ENCODE measurements at regions not wholly inside any gene's neighbourhood (a gene's known extent, or its start where the extent isn't known, plus 50 kb on each side); places are given as distances from the start of the nearest gene placed in this dataset.

DNA sequence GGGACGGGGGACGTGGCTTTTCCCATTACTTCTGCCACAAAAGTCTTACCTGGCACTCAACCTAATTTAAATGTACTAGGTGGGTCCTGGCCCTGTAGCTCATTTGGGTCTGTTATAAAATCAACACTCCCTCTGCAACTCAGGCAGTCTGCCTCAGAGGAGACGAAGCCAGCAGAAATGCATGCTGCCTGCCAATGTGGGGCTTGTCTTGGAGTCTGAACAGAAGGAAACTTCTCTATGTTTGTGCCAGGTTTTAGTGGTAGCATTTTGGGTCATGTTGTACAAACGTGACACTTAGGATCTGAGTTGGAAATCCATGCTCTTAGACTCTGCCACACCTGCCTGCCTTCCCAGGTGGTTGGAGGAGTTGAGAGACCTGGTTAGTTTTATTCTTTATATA, 292.5 kb upstream of the FAM98A start:
- no peaks in the 10 kb centered on the region for H3K4me1 Mint-ChIP-seq (ENCODE audit: low read depth, unreplicated experiment)
- DNase-seq (ENCODE audit: low read depth) (no peak), FAIRE-seq (no peak)
- Histone ChIP-seq H3K4me3 (ENCODE audit: insufficient read depth, low read depth, low read length) (no peak overlapping the region), H3K4me1 (ENCODE audit: insufficient read depth, low read length) (no peaks in the 10 kb centered on the region), H3K4me2 (ENCODE audit: low read length) (no peak overlapping the region), H2AFZ (ENCODE audit: low read depth, low read length) (no peak overlapping the region), H3K79me2 (ENCODE audit: insufficient read depth, low read length) (no peaks in the 10 kb centered on the region), H3K27me3 (ENCODE audit: insufficient read depth, low read length) (no peaks in the 10 kb centered on the region), H4K20me1 (ENCODE audit: insufficient read depth, low read length) (no peaks in the 10 kb centered on the region), H3K9ac (ENCODE audit: low read length) (no peak overlapping the region), H3K27ac (ENCODE audit: low read depth, low read length) (no peak overlapping the region), H3K9me3 (ENCODE audit: insufficient read depth, low read depth, low read length) (no peaks in the 10 kb centered on the region), H3K36me3 (ENCODE audit: insufficient read depth, low read length) (no peaks in the 10 kb centered on the region)
- H3K27ac Mint-ChIP-seq (ENCODE audit: unreplicated experiment), result no peak overlapping the region
- H3K9me3 Mint-ChIP-seq (ENCODE audit: unreplicated experiment), result no peaks in the 10 kb centered on the region
- H3K36me3 Mint-ChIP-seq (ENCODE audit: low read depth, unreplicated experiment), result no peaks in the 10 kb centered on the region
- H3K27me3 Mint-ChIP-seq (ENCODE audit: low read depth, unreplicated experiment), result no peaks in the 10 kb centered on the region
- H3K4me3 Mint-ChIP-seq (ENCODE audit: unreplicated experiment), result no peak overlapping the region
- no peak for TF ChIP-seq EZH2 (IDR thresholded peaks at IDR 0.05; ENCODE audit: insufficient read depth, low read length)
- TF ChIP-seq, protein P1, sequence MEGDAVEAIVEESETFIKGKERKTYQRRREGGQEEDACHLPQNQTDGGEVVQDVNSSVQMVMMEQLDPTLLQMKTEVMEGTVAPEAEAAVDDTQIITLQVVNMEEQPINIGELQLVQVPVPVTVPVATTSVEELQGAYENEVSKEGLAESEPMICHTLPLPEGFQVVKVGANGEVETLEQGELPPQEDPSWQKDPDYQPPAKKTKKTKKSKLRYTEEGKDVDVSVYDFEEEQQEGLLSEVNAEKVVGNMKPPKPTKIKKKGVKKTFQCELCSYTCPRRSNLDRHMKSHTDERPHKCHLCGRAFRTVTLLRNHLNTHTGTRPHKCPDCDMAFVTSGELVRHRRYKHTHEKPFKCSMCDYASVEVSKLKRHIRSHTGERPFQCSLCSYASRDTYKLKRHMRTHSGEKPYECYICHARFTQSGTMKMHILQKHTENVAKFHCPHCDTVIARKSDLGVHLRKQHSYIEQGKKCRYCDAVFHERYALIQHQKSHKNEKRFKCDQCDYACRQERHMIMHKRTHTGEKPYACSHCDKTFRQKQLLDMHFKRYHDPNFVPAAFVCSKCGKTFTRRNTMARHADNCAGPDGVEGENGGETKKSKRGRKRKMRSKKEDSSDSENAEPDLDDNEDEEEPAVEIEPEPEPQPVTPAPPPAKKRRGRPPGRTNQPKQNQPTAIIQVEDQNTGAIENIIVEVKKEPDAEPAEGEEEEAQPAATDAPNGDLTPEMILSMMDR (IDR thresholded peaks at IDR 0.05; ENCODE audit: insufficient read depth, low read depth, low read length), result no peak

DNA sequence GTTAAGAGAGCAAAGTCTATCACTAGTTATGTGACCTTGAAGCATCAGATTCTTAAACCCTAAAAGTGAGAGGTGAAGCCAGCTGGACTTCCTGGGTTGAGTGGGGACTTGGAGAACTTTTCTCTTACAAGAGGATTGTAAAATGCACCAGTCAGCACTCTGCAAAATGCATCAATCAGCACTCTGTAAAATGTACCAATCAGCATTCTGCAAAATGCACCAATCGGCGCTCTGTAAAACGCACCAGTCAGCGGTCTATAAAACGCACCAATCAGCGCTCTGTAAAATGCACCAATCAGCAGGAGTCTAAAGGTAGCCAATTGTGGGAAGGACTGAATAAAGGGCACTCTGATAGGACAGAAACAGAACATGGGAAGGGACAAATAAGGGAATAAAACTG, 291.6 kb upstream of the FAM98A start:
- H3K9me3 ChIP-seq (ENCODE audit: insufficient read depth, low read depth, low read length), result no peaks in the 10 kb centered on the region
- H3K4me3 ChIP-seq (ENCODE audit: insufficient read depth, low read depth, low read length), result no peak overlapping the region
- Mint-ChIP-seq H3K36me3 (ENCODE audit: low read depth, unreplicated experiment) (no peaks in the 10 kb centered on the region), H3K27ac (ENCODE audit: unreplicated experiment) (no peak overlapping the region), H3K4me3 (ENCODE audit: unreplicated experiment) (no peak overlapping the region), H3K27me3 (ENCODE audit: low read depth, unreplicated experiment) (no peaks in the 10 kb centered on the region), H3K9me3 (ENCODE audit: unreplicated experiment) (no peaks in the 10 kb centered on the region), H3K4me1 (ENCODE audit: low read depth, unreplicated experiment) (no peaks in the 10 kb centered on the region)
- no peaks in the 10 kb centered on the region for H3K36me3 ChIP-seq (ENCODE audit: insufficient read depth, low read length)
- no peak for TF ChIP-seq EZH2 (IDR thresholded peaks at IDR 0.05; ENCODE audit: insufficient read depth, low read length)
- TF ChIP-seq, protein P1 (IDR thresholded peaks at IDR 0.05; ENCODE audit: insufficient read depth, low read depth, low read length), result no peak
- H3K27ac ChIP-seq (ENCODE audit: low read depth, low read length), result no peak overlapping the region
- no peaks in the 10 kb centered on the region for H4K20me1 ChIP-seq (ENCODE audit: insufficient read depth, low read length)
- no peaks in the 10 kb centered on the region for H3K27me3 ChIP-seq (ENCODE audit: insufficient read depth, low read length)
- no peak overlapping the region for H2AFZ ChIP-seq (ENCODE audit: low read depth, low read length)
- no peak overlapping the region for H3K9ac ChIP-seq (ENCODE audit: low read length)
- no peaks in the 10 kb centered on the region for H3K79me2 ChIP-seq (ENCODE audit: insufficient read depth, low read length)
- no peaks in the 10 kb centered on the region for H3K4me1 ChIP-seq (ENCODE audit: insufficient read depth, low read length)
- no peak for FAIRE-seq
- no peak overlapping the region for H3K4me2 ChIP-seq (ENCODE audit: low read length)
- DNase-seq (ENCODE audit: low read depth), result no peak

DNA sequence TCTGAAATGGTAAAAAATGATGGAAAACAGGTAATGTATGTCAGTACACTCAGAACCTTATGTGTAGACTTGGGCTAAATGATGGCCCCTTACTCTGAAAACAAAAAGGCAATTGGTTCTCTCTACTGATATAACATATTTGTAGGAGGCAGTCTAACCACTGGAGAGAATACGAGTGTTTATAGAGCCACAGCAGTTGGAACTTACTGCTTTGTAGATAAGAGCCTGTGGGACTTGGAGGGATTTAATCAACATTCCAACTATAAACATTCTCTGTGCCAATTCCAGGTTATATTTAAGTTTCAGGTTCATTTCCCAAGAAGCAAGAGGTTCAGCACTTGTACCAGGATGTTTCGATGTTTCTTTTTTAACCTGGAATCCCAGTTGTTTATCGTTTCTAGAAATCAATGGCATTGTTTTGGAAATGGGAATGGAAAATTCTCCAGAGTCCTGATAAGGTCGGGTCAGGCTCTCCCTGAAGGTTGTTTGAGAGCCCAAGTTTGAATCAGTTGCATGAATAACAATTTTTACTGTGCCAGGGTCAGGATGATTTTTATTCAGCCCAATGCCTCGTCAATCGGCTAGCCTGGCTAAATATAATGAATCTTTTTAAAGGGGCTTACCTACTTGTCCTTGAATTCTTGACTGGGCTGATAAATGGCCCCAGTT, 278.4 kb upstream of the FAM98A start:
- Mint-ChIP-seq H3K27ac (ENCODE audit: unreplicated experiment) (no peak overlapping the region), H3K36me3 (ENCODE audit: low read depth, unreplicated experiment) (no peaks in the 10 kb centered on the region), H3K4me3 (ENCODE audit: unreplicated experiment) (no peak overlapping the region), H3K9me3 (ENCODE audit: unreplicated experiment) (no peaks in the 10 kb centered on the region), H3K4me1 (ENCODE audit: low read depth, unreplicated experiment) (no peaks in the 10 kb centered on the region), H3K27me3 (ENCODE audit: low read depth, unreplicated experiment) (no peaks in the 10 kb centered on the region)
- DNase-seq (ENCODE audit: low read depth) (no peak), FAIRE-seq (no peak)
- no peak overlapping the region for H3K27ac ChIP-seq (ENCODE audit: low read depth, low read length)
- no peaks in the 10 kb centered on the region for H4K20me1 ChIP-seq (ENCODE audit: insufficient read depth, low read length)
- H3K9ac ChIP-seq (ENCODE audit: low read length), result no peak overlapping the region
- no peaks in the 10 kb centered on the region for H3K27me3 ChIP-seq (ENCODE audit: insufficient read depth, low read length)
- no peaks in the 10 kb centered on the region for H3K79me2 ChIP-seq (ENCODE audit: insufficient read depth, low read length)
- no peaks in the 10 kb centered on the region for H3K36me3 ChIP-seq (ENCODE audit: insufficient read depth, low read length)
- no peaks in the 10 kb centered on the region for H3K9me3 ChIP-seq (ENCODE audit: insufficient read depth, low read depth, low read length)
- TF ChIP-seq EZH2 (IDR thresholded peaks at IDR 0.05; ENCODE audit: insufficient read depth, low read length), result no peak
- TF ChIP-seq, protein P1 (IDR thresholded peaks at IDR 0.05; ENCODE audit: insufficient read depth, low read depth, low read length), result no peak
- no peak overlapping the region for H2AFZ ChIP-seq (ENCODE audit: low read depth, low read length)
- H3K4me3 ChIP-seq (ENCODE audit: insufficient read depth, low read depth, low read length), result no peak overlapping the region
- H3K4me1 ChIP-seq (ENCODE audit: insufficient read depth, low read length), result no peaks in the 10 kb centered on the region
- H3K4me2 ChIP-seq (ENCODE audit: low read length), result no peak overlapping the region
